Neutrophil (primary cell): ENCODE measurements at regions not wholly inside any gene's neighbourhood (a gene's known extent, or its start where the extent isn't known, plus 50 kb on each side); places are given as distances from the start of the nearest gene placed in this dataset.

ENCODE experiments used
- H3K27ac ChIP-seq: fragments of 200-600 bp; sonication (generic); 2 replicates; pipeline ENCODE4 v1.5.1; 2016; ENCODE audit warnings: mild to moderate bottlenecking, moderate library complexity
- H3K27me3 ChIP-seq: fragments of 200-600 bp; sonication (generic); 2 replicates; pipeline ENCODE4 v1.6.0; 2016; ENCODE audit warnings: mild to moderate bottlenecking
- H3K36me3 ChIP-seq: fragments of 200-600 bp; sonication (generic); 2 replicates; pipeline ENCODE4 v1.5.1; 2017
- H3K4me1 ChIP-seq, 2 experiments: fragments of 200-600 bp in 1 of 2; sonication (generic) in 1 of 2; 1 replicate in 1 of 2; 2 replicates in 1 of 2; pipeline versions ENCODE4 v1.5.1 to v1.6.1; 2013 to 2016; ENCODE audit warnings: low read depth in 1 of 2, low read length in 1 of 2, mild to moderate bottlenecking in 1 of 2, moderate library complexity in 1 of 2; ENCODE audit not compliant: control insufficient read depth in 1 of 2, insufficient read depth in 1 of 2
- H3K4me3 ChIP-seq, 2 experiments: fragments of 200-600 bp in 1 of 2; sonication (generic) in 1 of 2; 1 replicate in 1 of 2; 2 replicates in 1 of 2; pipeline ENCODE4 v1.5.1; 2013 to 2016; ENCODE audit warnings: low read depth in 1 of 2, low read length in 1 of 2, mild to moderate bottlenecking in 1 of 2, moderate library complexity in 1 of 2
- H3K9me3 ChIP-seq: fragments of 200-600 bp; sonication (generic); 2 replicates; pipeline ENCODE4 v1.5.1; 2016
- TF ChIP-seq, protein P1 (sequence below): fragments of 200-600 bp; sonication (generic); IDR thresholded peaks from 2 replicates; pipeline ENCODE4 v1.5.1; 2016; ENCODE audit warnings: antibody characterized with exemption

GRCh38 chr2:21761361-21761760 lies 637.6 kb downstream of the TDRD15 start:
- Histone ChIP-seq H3K27ac (no peak overlapping the region), H3K4me3 (no peak overlapping the region), H3K4me1 (no peaks in the 10 kb centered on the region), H3K27me3 (no peaks in the 10 kb centered on the region), H3K9me3 (no peaks in the 10 kb centered on the region), H3K36me3 (no peaks in the 10 kb centered on the region)
- TF ChIP-seq, protein P1, sequence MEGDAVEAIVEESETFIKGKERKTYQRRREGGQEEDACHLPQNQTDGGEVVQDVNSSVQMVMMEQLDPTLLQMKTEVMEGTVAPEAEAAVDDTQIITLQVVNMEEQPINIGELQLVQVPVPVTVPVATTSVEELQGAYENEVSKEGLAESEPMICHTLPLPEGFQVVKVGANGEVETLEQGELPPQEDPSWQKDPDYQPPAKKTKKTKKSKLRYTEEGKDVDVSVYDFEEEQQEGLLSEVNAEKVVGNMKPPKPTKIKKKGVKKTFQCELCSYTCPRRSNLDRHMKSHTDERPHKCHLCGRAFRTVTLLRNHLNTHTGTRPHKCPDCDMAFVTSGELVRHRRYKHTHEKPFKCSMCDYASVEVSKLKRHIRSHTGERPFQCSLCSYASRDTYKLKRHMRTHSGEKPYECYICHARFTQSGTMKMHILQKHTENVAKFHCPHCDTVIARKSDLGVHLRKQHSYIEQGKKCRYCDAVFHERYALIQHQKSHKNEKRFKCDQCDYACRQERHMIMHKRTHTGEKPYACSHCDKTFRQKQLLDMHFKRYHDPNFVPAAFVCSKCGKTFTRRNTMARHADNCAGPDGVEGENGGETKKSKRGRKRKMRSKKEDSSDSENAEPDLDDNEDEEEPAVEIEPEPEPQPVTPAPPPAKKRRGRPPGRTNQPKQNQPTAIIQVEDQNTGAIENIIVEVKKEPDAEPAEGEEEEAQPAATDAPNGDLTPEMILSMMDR = no peak

DNA sequence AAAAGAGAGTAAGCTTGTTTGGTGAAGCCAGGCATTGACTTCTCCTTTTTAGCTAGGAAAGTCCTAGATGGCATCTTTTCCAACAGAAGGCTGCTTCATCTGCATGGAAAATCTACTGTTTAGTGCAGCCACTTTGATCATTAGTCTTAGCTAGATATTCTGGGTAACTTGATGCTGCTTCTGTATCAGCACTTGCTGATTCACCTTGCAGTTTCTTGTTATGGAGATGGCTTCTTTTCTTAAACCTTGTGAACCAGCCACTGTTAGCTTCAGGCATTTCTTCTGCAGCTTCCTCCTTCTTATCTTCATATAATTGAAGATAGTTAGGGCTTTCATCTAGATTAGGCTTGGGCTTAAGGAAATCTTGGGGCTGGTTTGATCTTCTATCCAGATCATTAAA lies 639.7 kb downstream of the TDRD15 start:
- Histone ChIP-seq H3K4me3 (no peak overlapping the region), H3K4me1 (no peaks in the 10 kb centered on the region), H3K27ac (no peak overlapping the region), H3K27me3 (no peaks in the 10 kb centered on the region), H3K36me3 (no peaks in the 10 kb centered on the region), H3K9me3 (no peaks in the 10 kb centered on the region)
- TF ChIP-seq, protein P1 = no peak

DNA sequence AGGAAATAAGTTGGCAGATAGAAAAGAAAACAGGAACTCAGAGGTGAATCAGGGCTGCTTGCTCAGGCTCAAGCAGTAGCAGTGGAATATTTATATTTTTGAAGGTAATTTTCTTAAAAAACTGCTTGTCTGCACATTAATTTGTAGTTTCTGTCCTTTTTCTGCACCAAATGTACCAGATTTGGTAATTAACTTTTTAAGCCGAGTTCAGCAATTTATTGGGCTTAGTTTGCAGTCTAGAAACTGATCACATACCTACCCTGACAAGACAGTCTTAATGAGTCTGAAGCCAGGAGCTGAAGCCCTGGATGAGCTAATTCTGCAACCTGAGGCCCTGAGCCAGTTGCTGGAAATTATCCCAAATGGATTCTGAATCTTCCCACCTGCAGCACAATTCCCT lies 647.0 kb downstream of the TDRD15 start:
- Histone ChIP-seq H3K36me3 (no peaks in the 10 kb centered on the region), H3K9me3 (no peaks in the 10 kb centered on the region), H3K4me3 (no peak overlapping the region), H3K4me1 (no peaks in the 10 kb centered on the region), H3K27ac (no peak overlapping the region), H3K27me3 (no peaks in the 10 kb centered on the region)
- TF ChIP-seq, protein P1 = no peak

DNA sequence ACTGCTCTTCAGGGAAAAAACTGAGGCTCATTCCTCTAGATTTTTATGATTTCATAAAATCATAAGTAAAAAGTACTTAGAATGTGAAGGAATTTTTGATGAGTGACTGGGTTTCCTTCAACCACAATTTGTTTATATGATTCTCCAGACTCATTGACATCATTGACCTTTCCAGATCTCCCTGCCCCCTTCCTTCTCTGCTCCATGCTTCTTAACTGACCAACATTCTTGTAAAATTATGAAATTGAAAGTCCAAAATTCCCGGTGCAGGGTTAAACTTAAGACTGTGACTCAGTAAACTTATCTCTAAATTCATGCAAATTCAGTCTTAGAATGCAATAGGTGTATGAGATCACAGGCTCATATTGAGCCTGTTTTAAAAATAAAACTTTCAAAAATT lies 648.9 kb downstream of the TDRD15 start:
- no peaks in the 10 kb centered on the region for H3K9me3 ChIP-seq
- no peaks in the 10 kb centered on the region for H3K4me1 ChIP-seq
- no peak overlapping the region for H3K4me3 ChIP-seq
- TF ChIP-seq, protein P1 = no peak
- no peak overlapping the region for H3K27ac ChIP-seq
- no peaks in the 10 kb centered on the region for H3K27me3 ChIP-seq
- H3K36me3 ChIP-seq = no peaks in the 10 kb centered on the region

DNA sequence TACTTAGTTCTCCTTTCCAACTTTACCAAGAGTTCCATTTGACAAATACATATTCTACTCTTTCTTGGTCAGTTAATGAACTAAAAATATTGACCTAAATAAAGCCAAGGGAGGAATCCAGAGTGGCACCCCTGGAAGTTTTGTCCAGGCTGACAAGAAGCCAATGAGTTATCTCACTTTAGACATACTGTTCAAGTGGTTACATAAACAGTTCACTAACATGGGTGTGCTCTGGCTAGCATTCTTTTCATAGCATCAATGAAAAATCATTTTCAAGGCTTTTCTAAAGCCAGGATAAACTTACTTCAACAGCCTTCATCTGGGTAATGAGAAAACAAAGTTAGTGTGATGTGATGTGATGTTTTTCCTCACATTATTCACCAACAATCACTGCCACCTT lies 649.4 kb downstream of the TDRD15 start:
- Histone ChIP-seq H3K36me3 (no peaks in the 10 kb centered on the region), H3K27ac (no peak overlapping the region), H3K4me3 (no peak overlapping the region), H3K27me3 (no peaks in the 10 kb centered on the region), H3K9me3 (no peaks in the 10 kb centered on the region), H3K4me1 (no peaks in the 10 kb centered on the region)
- TF ChIP-seq, protein P1 = no peak
